GM18868 (cell line): ENCODE measurements at regions not wholly inside any gene's neighbourhood (a gene's known extent, or its start where the extent isn't known, plus 50 kb on each side); places are given as distances from the start of the nearest gene placed in this dataset.

Experiments
- ATAC-seq: cut with Tn5 transposase; IDR thresholded peaks from one replicate; pipeline ENCODE4 v1.9.1; 2021; ENCODE audit warnings: mild to moderate bottlenecking, moderate library complexity; ENCODE audit not compliant: unreplicated experiment

- peak; percentile 78 for ATAC-seq
Observed at GRCh38 chr9:19946441-19947109, 157.7 kb upstream of the SLC24A2 start.

- ATAC-seq: no peak
Observed at GRCh38 chr9:19941874-19942273, 153.0 kb upstream of the SLC24A2 start.

- no peak for ATAC-seq
Observed at GRCh38 chr9:19940811-19941535, 152.1 kb upstream of the SLC24A2 start.

- ATAC-seq: peak; percentile 55
Observed at GRCh38 chr9:19939734-19940278, 151.0 kb upstream of the SLC24A2 start.

- no peak for ATAC-seq
Observed at GRCh38 chr9:19938990-19939733, 150.3 kb upstream of the SLC24A2 start.

GRCh38 chr9:19937121-19937520 lies 148.3 kb upstream of the SLC24A2 start:
- no peak for ATAC-seq

GRCh38 chr9:19936598-19936997 lies 147.8 kb upstream of the SLC24A2 start:
- ATAC-seq: no peak

GRCh38 chr9:19935422-19935821 lies 146.6 kb upstream of the SLC24A2 start:
- ATAC-seq: no peak

GRCh38 chr9:19934301-19934871 lies 145.5 kb upstream of the SLC24A2 start:
- ATAC-seq: no peak

- no peak for ATAC-seq
Observed at GRCh38 chr9:19931098-19931890, 142.5 kb upstream of the SLC24A2 start.

- no peak for ATAC-seq
Observed at GRCh38 chr9:19927560-19927959, 138.7 kb upstream of the SLC24A2 start.

- ATAC-seq: no peak
Observed at GRCh38 chr9:19926774-19927173, 137.9 kb upstream of the SLC24A2 start.

- peak; percentile 94 for ATAC-seq
Observed at GRCh38 chr9:19925674-19926503, 137.1 kb upstream of the SLC24A2 start.

- ATAC-seq: no peak
Observed at GRCh38 chr9:19924080-19924479, 135.2 kb upstream of the SLC24A2 start.

- ATAC-seq: no peak
Observed at GRCh38 chr9:19922476-19923118, 133.8 kb upstream of the SLC24A2 start.

- ATAC-seq: no peak
Observed at GRCh38 chr9:19920401-19920800, 131.6 kb upstream of the SLC24A2 start.

GRCh38 chr9:19918630-19919029 lies 129.8 kb upstream of the SLC24A2 start:
- ATAC-seq: no peak

GRCh38 chr9:19914044-19914443 lies 125.2 kb upstream of the SLC24A2 start:
- ATAC-seq: no peak

- no peak for ATAC-seq
Observed at GRCh38 chr9:19913151-19913550, 124.3 kb upstream of the SLC24A2 start.
